NCI-H2029 treated with DMSO at 0.1 percent for 48 hours (cell line): ENCODE measurements at regions not wholly inside any gene's neighbourhood (a gene's known extent, or its start where the extent isn't known, plus 50 kb on each side); places are given as distances from the start of the nearest gene placed in this dataset.

Source experiments
- DNase-seq: peaks from one replicate; lab custom pipeline; 2025; lab: John Stamatoyannopoulos, UW

DNA sequence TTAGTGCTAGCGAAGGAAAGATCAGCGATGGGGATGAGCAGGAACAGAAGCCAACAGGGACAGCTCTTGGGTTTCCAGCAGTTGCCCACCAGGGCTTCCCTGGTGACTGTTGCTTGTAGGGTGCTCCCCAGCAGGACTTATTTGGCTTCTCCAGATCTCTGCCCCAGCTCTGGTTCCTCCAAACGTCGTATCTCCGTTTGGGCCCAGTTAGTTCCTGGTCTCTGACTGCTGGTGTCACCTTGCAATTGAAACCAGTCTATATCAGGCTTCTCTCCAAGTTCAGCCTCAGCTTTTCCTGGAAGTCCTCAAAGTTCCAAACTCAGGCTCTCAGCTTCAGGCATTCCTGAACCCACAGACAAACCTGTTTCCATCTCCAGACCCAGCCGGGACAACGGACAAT, 70.8 kb upstream of the NXT1 start:
- no peak for DNase-seq

DNA sequence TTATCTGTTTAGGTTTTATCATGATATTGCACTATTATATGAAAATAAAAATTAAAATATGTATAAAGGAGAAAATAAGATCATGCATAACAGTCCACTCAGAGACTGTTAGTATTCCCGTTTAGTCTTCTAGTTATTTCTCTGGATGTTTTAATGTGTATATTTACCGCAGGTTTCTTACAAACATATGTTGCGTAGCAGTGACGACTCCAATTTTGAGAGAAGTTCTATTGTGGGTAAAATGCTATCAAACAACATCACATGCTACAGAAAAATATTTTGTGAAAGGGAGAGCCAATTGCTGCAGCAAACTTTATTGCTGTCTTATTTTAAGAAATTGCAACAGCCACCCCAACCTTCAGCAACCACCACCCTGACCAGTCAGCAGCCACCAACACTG, 72.4 kb upstream of the NXT1 start:
- DNase-seq, result no peak

DNA sequence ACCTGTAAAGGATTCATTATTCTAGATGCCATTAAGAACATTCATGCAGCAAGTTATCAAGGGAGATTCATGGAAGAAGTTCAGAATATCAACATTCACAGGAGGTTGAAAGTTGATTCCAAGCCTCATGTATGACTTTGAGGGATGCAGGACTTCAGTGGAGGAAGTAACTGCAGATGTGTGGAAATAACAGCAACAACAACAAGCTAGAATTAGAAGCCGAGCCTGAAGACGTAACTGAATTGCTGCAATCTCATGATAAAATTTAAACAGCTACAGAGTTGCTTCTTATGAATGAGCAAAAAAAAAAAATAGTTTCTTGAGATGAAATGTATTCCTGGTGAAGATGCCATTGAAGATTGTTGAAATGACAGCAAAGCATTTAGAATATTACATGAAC, 73.3 kb upstream of the NXT1 start:
- DNase-seq, result no peak

DNA sequence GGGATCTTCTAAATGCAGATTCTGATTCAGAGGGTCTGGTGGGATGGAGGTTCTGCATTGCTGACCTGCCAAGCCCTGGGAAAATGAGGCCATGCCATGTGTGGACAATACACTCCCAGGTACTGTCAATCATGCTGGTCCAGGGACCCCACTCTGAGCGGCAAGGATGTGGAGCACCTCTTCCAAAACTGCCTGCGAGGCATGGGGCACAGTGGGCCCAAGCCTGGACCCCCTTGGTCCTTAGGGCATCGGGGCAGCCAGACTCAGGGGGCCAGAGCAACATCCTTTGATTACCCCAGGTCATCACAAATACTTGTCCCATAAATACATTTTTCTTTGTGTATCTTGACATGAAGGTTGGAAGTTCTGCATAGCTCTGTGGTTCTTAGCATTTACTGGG, 76.8 kb upstream of the NXT1 start:
- no peak for DNase-seq

DNA sequence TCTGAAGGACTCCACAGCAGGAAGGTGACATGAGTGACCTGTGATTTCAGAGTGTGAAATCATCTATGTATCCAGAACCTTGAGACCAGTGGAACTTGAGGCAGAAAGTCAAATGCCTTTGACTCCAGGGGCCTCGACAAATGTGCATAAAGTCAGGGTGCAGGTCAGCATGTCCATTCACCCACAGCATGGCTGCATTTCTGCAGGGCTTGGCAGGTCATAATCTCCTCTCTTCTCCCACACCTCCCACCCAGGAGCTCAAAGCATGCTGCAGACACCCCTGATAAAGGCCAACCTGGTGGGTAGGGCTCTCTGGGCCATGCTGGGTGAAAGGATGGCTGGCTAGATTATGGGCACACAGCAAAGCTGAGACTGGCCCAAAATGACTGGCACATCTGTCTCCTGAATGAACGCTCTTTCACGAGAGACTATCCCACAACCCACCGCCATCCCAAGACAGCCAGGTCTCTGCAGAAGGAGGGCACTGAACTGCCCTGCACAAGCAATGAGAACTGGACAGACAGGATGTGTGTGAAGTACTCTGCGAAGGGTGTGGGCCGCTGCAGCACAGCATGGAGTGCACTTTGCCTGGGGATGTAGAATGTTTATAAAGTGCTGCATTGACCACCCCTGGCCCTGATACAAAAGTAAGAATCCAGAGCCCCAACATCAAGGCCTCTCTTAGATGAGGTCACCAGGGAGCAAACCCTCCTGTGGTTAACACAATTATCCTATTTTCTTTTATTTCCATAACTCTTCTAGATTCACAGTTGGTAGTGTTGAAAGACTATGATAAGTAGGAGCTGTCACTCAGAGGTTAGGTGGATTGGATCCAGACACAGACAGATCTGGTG, 78.2 kb upstream of the NXT1 start:
- no peak for DNase-seq

DNA sequence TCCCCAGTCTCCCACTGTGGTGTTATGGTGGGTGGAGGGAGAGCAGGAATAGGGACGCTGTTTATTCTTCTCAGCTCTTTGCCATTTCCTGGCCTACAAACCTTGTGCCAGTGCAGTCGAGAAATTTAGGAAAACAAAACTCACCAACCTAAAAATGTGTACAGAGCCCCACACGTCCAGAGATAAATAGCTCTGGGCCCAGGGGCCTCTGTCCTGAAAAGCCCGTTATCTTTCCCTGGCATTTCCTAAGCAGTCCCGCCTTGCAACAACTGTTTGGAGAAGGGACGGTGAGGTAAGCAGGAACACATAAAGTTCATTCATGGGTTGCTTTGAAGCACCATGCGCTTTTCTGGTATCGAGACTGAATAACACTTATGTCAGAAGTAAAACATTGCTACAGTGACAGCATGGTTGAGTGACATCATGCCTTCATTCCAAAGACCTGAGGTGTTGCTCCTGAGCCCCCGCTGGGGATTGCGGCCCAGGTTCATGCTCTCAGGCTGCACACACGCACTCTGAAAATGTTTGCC, 80.1 kb upstream of the NXT1 start:
- no peak for DNase-seq

DNA sequence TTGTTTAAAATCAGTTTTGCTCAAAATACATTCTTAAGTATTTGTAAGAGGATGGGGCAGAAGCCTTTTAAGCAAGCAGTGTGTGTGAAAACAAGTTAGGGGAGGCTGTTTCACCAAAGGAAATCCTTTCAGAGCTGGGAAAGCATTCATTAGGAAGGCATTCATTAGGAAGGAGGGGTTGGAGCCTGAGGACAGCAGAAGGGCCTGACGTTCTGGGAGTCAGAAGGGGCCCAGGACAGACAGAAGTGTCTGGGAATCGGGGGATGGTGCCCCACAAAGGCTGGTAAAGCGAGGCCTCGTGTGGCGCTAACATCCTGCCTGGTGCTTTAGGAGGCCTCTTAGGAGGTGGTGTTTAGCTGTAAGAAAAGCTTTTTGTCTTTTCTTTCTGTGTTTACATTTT, 80.6 kb upstream of the NXT1 start:
- DNase-seq, result no peak

DNA sequence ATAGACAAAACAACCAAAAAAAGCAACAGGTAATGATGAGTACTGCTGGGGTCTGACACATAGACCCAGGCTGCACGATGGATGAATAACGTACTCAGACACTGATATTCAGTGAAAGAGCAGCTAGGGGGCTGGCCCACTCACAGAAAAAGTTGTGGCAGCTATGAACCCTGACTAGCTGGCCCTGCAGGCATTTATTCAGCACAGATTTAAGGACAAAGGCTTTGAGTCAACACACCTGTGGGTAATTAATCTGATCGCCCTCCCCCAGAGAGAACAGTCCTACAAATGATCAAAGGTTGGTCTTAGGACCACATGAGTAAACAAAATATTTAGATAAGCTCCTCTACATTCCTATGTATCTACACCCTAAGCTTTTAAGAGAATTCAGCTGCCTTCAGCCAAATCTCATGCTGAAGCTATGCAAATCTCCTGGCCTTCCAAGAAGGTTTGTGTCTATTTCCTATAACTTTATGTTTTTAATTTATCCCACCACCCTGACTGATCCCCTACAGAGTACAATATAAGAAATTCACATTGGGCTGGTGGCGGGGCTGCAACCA, 81.7 kb upstream of the NXT1 start:
- DNase-seq, result no peak

DNA sequence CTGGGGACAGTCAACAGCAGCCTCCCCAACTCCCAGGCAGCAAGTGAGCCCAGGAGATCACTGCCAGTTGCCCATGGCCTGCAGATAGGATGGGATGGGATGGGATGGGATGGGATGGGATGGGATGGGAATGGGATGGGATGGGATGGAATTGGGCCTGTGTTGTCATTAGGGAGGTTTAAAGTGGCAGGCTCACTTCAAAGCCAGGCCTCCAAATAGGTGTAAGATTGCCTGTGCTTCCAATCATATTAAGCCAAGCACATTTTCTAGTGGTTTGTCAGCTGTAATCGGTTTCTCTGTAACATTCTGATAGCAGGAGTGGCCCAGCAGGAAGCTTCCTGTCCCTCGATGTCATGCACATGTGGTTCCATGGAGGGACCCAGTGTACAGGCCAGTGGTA, 82.7 kb upstream of the NXT1 start:
- no peak for DNase-seq

DNA sequence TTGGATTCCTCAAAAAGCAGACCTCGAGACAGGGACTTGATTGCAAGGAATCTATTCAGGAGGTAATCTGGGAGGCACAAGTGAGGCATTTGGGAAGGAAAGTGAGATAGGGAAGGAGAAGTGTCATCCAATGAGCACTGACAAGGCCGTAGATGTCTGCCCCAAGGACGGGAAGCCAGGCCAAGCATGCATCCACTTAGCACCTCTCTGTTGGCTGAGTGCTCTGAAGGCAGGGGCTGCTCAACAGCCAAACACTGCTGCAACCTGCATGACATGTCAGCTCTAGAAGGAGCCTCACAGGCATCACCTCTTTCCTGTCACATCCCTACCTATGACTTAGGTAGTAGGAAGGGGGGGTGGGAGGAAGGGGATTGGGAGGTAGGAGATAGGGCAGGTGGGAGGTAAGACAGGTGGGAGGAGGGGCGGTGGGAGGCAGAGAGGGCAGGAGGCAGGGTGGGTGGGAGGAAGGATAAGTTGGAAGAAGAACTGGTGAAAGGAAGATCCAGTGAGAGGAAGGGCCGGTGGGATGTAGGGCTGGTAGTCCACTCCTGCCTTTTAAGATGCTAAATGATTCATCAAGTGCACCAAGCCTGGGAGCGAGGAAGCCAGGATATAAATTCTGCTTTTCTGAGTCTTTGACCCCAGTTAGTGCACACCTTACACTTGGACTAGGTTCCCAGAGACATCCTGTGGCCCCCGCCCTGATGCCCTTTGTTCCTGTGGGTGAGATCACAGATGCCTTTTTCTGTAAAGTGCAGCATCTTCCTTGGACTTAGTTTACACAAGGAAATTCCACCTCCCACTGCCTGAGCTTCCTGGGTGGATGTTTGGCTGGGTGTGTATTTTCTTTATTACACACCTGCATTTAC, 83.8 kb upstream of the NXT1 start:
- no peak for DNase-seq

DNA sequence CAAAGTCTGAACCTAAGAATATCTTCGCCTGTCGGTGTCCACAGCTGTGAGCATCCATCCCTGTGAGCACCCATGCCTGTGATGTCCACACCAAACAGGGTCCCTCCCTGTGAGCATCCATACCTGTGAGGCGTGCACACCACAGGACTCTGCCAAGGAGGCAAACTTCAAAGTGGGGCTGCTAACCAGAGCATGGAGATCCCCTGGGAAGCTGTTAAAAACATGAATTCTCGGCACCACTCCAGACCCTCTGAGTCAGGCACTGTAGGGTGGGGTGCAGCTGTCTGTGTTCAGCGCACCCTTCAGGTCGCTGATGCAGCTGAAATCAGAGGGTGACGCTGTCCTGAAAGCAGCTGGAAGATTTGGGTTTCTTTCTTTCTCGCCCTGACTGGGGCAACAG, 85.4 kb upstream of the NXT1 start:
- DNase-seq, result no peak

DNA sequence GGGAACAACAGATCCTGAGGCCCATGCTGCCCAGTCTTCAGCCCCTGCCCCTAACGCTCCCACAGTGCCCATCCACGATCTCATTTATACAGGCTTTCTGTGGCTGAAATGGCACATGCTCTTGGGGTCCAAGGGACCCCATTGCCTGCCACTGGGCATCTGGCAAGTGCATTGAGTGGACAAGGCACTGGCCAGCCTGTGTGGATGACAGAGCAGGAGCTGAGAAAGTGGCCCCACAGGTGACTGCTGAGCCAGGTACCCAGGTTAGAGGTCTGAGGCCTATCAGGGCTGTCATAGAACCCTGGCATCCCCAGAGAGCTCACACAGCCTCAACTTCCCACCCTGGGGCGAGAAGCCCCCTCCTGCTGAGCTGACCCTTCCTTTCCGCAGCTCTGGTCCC, 86.0 kb upstream of the NXT1 start:
- no peak for DNase-seq

DNA sequence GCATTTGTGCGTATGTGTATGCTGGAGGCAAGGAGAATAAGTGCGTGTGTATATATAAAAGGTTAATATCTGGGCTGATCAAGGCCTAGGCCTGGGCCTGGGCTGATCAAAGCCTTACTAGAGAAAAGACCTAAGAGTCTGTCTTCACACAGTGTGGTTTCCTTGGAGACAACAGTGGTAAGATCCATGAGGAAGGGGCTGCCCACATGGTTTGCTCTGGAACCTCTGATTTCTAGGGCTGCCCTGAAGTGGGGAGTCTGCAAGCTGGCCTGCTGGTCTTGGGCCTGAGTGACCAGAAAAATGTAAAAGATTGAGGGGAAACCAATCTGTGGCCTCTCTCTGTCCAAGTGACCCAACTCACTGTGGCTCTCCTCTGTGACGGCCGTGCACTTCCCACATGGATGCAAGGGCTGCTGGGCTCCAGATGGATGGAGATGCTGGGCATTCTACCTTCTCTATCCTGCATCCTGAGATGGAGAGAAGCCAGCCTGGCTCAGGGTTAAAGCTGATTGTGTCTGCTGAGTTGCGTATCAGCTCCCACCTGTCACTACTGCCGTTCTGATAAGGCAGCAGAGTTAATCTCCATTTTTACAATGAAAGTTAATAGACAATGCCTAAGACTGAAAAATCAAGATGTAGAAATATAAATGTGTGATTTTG, 90.3 kb upstream of the NXT1 start:
- DNase-seq, result no peak

DNA sequence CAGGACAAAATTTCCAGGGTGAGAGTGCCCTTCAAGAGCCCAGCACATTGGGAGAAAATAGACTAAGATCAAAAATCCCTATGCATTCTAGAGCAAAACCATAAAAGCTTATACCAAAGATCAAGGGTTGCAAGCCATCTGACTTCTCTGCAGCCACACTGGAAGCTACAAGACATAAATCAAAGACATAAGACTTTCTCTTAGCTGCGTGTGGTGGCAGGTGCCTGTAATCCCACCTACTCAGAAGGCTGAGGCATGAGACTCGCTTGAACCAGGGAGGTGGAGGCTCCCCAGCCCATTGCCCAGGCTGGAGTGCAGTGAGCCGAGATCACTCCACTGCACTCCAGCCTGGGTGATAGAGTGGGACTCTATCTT, 91.9 kb upstream of the NXT1 start:
- DNase-seq, result no peak

DNA sequence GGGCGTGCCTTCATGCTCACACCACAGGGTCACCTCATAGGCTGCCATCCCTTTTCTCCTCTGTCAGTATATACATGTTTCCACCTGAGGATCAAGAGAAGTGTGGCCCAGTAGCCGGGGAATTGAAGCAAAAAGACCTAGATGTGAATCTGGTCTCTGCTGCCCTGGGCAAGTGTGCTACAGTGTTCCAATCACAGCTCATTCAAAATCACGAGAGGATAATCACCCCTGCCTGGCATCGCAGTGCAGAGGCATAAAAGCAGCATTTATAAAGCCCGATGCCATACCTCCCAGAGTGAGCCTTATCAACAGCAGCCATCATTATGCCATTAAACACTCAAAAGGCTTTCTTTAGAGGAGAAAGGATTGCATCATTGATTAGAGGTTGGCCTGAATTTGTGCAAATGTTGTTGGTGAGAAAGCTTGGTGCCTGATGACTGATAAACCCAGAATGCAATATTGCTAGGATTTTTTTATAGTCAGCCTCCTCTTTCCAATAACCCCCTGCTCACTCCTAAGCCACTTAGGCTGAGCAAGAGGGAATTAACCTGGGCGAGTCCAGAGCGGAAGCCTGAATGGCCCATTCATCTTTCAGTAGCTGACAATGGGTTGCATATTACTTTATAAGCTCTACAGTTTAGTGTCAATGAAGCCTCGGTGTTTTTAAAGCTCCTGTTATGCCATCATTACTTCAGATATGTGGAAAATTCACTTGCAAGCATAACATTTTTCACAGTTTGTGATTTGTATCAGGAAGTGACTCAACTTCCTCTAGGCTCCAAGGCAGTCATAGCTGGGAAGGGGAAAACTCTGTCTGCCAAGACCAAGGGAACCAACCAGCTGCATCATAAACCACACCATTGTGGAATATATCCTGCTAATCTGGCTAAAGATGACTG, 92.5 kb upstream of the NXT1 start:
- DNase-seq, result no peak

DNA sequence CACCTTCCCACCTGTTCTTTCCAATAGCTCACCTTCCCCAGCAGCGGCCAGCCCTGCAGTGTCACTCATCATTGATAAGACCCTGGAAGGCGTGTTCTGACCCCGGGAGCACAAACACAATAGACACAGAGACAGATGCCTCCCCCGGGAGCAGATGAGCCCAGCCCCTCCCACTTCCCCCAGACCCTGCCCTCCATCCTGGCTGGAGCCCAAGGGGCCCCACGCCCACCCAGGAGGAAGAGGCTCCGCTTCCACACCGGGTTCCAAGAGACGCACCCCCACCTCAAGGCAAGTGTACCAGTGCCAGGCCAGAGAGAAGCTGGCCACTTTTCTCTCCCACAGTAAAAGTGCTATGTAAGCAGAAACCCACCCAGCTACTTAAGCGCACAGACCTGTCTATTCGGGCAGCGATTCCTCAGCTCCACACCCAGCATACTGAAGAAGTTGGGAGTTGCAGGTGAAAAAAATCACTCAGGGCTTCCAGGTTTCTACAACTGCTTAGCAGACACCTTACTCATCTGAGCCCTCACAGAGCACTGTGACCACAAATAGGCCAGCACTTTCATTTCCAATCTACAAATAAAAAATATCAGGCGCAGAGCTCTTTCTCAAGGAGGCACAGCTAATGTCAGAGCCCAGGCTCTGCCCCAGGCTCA, 93.4 kb upstream of the NXT1 start:
- no peak for DNase-seq

DNA sequence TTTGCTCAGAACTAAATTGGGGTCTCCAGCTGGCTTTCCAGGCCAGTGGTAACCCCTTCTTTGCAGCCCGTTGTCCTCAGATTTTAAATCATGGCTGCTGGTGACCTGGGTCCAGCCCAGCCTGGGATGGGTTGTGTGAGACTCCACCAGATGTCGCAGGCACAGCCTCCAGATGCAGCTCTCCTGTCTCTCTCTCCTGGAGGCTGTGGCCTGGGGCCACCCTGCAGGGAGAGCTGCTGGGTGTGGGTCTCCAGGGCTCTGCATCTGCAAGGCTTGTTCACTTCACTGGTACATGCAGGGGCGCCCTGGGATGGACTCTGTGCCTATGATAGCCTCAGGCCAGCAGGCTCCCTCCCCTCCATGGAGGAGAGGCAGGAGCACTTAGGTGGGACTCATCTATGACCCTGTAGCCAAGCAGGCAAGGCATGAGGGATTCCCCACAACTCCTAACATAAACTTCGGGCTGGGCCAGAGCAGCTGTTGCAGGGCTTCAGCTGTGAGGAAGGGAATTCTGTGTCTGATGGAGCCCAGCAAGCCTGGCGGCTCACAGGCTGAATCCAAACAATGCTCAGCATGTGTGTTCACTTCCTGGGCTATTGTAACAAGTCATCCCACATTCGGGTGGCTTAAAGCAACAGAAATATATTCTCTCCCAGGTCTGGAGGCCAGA, 94.7 kb upstream of the NXT1 start:
- DNase-seq, result no peak

DNA sequence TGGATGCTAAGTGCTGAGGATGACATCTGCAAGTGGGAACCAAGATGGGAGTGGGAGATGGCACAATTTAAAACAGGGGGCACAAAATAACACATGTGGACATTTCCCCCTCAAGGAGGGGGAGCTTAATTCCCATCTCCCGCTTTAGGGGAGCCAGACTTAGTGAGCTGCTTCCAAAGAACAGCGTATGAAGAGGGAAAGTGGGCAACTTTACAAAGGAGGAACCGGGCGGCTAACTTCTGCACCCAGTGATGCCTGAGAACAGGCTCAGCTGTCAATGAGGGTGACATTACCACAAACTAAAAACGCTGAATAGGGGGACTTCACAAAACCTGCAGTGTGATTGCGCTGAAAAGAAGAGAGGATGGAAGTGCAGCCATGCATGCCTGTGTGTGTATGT, 95.5 kb upstream of the NXT1 start:
- DNase-seq, result no peak

DNA sequence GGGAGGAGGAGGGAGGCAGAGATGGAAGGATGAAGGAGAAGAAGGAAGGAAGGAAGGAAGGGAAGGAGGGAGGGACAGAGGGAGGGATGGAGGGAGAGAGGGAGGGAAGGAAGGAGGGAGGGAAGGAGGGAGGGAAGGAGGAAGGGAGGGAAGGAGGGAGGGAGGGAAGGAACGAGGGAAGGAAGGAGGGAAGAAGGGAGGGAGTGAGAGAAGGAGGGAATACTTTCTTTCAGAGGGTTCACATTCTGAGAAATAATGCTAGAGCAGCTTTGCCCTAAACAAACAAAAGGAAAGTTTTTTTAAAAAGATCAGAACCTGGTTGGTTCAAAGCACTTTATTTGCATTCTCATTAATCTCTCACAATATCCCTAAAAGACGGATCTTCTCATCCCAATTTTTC, 96.1 kb upstream of the NXT1 start:
- DNase-seq, result no peak

DNA sequence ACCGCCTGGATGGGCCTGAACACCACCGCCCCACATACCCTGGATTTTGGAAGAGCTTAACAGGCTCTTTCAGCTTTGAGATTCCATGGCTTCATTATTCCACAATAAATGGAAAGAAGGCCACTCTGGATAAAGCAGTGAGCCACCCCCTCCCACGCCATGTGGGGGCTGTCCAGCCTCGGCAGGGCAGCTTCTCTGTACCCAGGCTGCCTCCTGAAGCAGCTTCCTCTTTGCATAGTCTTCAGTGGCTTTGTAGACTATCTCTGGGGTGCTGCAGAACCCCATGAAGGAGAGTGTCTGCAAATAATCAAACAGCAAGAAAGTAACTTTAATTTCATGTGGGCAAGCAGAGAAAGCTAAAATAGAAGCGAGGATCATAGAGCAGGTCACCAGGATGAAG, 96.6 kb upstream of the NXT1 start:
- DNase-seq, result no peak
